ENCODE measurements at regions not wholly inside any gene's neighbourhood (a gene's known extent, or its start where the extent isn't known, plus 50 kb on each side); places are given as distances from the start of the nearest gene placed in this dataset.

- DNase-seq, result no peak
These were observed 262.7 kb downstream of the CHL1 start for GRCh38 chr3:459311-459670.

GRCh38 chr3:461006-461405 lies 264.4 kb downstream of the CHL1 start:
- DNase-seq, result no peak

- DNase-seq, result no peak
These were observed 266.3 kb downstream of the CHL1 start for GRCh38 chr3:462851-463250.

DNA sequence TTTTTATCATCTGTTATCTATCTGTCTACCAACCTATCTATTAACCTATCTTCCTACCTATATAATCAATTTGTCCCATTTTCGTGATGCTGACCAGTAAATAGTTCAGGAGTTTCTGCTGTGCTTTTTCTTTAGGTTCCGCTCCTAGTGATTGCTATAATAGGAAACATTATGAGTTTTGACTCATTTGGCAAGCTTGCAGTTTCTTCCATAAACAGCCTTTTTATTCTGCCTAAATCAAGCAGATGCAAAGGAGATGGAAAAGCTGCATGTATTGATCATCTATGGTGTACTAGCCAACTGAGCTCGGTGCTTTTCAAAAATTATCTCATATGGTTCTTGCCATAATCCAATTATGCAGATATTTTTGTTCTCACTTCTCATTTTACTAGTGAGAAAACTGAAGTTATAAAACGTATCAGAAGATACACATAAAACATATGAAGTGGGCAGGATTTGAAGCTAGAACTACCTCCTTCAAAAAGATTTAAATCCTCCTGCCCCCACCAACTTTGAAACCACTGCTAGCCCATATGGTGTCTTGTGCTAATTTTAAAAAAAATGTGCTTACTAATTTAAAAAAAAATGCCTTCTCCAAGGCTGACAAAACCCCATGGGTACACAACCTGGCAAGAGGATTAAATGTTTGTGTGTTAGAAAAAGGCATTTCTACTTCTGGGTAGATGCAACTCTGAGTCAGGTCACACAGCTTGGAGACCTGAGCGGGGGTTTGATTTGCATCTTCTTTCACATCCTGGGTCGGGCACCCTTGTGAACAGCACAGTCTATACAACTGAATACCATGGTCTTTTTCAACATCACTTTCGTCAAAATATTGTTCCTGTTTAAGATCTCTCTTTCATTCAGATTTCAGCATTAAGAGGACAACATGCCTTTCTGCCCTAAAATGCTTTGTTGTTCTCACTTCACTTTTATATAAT lies 267.0 kb downstream of the CHL1 start:
- DNase-seq, result no peak

GRCh38 chr3:464255-464654 lies 267.7 kb downstream of the CHL1 start:
- no peak for DNase-seq

DNA sequence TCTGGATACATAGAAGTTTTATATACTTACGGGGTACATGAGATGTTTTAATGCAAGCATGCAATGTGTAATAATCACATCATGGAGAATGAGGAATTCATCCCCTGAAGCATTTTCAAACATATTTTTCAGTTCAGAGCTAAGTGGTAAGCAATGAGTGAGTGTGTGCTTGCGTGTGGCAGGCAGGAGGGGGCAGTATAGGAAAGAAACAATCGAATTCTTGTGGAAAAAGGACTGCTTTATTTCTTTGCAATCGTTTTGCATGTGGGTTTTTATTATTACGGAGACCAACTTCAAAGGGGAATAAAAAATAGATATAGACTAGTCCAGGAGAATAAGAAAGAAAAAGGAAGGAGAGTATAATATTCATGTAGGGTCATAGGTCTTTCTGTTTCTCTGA lies 271.6 kb downstream of the CHL1 start:
- no peak for DNase-seq

DNA sequence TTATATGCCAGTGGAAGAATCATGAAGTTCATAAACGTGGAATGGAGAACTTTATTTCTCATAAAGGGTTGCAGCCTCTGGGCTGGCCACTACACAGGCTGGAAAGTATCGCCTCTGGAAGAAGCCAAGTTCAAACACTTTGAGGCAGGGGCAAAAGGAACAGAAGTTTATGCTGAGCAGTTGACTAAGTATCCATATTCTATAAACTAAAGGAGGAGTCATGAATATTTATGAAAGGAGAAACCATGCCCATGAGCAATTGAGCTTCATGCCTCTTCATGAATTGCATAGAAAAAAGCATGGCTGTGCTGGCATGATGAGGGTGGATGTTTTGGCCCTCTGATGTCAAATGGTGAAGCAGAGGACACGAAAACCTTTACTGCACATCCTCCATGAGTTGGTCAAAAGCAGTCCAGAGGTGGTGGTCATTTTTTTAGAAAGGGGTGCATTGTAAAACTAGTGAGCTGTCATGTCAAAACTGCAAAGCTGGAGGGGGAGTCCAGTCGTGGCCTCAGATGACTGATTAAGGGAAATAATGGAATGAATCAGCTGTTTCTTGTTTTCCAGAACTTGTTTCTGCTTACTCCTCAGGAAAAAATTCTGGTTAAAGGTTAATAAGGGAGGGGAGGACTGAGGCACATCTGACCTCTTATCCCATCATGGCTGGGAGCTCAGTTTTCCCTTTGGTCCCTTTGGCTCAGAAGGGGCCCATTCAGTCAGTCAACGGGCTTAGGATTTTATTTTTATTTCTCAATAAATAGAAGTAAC lies 276.7 kb downstream of the CHL1 start:
- no peak for DNase-seq

- DNase-seq, result no peak
These were observed 278.3 kb downstream of the CHL1 start for GRCh38 chr3:474828-475227.

DNA sequence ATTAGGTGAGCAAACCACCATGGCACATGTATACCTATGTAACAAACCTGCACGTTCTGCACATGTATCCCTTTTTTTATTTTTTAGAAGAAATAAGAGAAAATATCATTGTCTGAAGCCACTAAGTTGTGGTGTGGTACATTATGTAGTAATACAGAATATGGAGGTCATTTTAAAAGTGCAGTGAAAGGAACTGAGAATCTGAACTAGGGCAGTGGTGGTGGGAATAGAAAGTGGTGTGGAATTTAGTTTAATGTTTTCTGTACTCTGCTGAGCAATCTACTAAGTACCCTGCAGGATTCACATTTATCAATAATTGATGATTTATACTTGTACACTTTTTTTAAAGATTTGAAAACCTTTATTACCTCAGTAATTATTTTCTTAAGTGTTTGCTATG lies 283.5 kb downstream of the CHL1 start:
- DNase-seq, result no peak

DNA sequence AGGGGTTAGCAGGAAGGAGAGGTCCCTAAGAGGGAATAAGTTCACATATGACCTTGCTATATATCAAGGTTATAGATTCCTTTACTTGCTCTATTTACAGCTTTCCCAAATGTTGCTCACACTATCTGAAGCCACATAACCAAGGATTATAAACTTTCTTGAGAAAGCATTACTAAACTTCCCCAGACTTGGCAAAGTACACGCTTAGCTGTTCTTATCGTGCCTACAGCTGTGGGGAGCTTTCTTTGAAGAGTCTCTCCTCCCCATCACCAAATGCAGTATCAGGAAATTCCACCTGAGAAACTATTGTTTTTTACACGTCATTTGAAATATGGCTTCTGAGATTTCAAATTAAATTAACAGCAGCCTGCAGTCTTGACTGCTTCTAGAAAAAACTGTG lies 284.5 kb downstream of the CHL1 start:
- no peak for DNase-seq

GRCh38 chr3:481680-482079 lies 285.1 kb downstream of the CHL1 start:
- no peak for DNase-seq

DNA sequence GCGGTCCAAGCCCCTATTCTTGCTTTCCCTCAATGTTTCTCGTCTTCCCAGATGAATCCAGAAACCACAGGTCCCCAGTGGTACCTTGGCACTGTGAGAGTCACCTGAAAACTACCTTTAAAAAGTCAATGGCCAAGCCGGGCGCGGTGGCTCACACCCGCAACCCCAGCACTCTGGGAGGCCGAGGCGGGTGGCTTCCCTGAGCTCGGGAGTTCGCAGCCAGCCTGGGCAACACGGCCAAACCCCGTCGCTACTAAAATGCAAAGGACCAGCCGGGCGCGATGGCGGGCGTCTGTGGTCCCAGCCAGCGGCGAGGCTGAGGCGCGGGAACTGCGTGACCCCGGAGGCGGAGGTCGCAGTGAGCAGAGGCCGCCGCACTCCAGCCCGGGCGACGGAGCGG lies 285.9 kb downstream of the CHL1 start:
- DNase-seq, result no peak

DNA sequence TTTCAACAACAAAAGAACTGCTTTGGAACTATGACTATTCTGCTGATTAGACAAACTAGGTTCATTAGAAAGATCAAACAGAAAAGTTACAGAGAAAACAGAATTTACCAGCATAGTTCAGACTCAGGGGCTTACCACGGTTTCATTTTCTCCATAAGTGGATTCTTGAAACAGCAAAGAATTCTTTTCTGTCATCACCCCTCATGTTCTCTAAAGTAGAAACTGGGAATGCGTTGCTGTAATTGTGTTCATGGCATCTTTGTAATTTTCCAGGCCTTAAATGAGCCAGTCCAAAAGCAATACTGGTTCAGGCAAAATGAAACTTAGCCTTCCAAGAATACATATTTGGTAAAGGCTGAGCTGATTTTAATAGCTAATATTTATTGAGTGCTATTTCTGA lies 287.8 kb downstream of the CHL1 start:
- DNase-seq, result no peak

DNA sequence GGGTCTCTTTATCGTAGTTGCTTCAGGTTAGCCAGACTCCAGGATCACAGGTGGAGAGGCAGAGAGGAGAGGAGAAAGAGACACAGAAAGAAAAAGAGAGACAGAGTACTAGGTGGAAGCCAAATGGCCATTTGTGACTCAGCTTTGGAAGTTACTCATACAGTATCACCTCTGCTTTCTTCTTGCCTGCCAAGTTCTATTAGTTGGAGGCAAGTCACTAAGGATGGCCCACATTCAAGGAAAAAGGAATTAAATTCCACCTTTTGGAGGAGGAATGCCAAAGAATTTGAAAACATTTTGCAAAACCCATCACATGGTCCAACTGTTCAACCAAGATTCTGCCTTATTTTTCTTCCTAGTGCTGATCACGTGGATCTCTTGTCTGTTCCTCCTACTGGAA lies 291.1 kb downstream of the CHL1 start:
- DNase-seq, result no peak

GRCh38 chr3:492586-493316 lies 296.2 kb downstream of the CHL1 start:
- no peak for DNase-seq

DNA sequence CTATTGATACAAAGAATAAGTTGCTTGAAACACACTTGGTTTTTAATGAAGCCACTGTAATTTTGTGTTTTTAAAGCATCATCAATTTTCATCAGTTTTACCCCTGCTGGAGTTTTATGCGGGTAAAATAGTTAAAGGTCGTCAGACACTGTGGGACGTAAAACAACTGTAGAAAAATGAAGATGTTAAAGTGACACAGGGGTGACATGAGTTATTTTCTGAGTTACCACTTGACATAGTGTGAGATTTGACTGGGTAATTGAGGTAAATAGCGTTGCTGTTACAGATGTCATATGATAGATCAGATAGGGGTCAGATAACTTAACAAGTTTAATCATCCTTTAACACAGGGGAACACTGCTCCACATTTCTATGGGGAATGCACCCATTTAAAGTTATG lies 297.6 kb downstream of the CHL1 start:
- no peak for DNase-seq

DNA sequence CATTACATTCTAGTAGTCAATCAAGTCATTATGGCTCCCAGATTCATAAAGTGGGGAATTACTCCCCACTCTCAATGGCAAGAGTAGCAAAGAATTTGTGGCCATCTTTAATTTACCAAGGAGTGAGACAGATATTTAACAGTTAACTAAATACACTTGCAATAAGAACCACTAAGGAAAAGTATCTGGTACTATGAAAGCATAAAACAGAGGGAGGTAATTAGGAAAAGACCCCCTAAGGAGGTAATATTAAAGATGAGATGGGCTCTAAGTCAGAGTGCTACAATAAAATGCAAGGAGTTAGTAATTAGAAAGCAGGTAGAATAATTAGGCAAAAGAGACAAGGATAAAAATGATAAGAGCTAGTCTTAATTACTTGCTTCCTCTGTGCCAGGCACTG lies 301.9 kb downstream of the CHL1 start:
- DNase-seq, result no peak

GRCh38 chr3:499001-499761 lies 302.6 kb downstream of the CHL1 start:
- no peak for DNase-seq

- DNase-seq, result no peak
These were observed 305.9 kb downstream of the CHL1 start for GRCh38 chr3:502486-502885.

DNA sequence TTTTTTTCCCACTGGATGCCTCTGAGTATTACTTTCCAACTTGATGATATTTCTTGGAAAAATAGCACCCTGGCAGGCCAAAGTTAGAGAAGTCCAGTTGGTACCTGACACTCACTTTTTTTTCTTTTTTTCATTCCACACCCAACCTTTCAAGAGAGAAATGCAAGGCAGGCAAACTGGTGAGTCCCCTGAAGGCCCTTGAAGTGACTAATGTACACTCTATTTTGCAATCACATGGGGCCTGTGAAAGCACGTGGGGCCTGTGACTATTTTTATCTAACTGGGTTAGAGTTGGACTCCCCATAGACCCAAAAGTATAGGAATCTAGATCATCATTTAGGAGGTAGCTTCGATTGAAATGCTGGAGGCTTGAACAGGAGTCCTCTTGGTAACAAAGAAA lies 316.7 kb downstream of the CHL1 start:
- no peak for DNase-seq

DNA sequence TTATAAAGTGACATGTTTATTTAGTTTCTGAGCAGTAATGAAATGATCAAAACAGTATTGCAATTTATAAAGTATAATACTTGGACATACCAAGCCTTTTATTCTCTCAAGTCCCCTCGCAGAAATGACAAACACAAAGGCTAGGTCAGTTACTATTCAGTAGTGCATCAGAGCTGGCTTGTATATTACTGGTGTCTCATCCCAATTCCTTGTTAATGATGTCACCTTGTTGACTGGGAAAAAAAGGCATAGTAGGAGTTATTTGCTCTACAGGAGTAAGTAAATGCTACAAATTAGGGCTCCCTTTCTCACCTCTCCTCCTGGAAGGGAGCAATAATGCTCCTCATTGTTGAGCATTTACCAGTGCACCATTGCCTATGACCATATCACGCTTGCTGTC lies 317.6 kb downstream of the CHL1 start:
- no peak for DNase-seq

GRCh38 chr3:519026-519425 lies 322.5 kb downstream of the CHL1 start:
- no peak for DNase-seq

- no peak for DNase-seq
These were observed 326.3 kb downstream of the CHL1 start for GRCh38 chr3:522888-523287.
